ENCODE measurements at regions not wholly inside any gene's neighbourhood (a gene's known extent, or its start where the extent isn't known, plus 50 kb on each side); places are given as distances from the start of the nearest gene placed in this dataset.

DNA sequence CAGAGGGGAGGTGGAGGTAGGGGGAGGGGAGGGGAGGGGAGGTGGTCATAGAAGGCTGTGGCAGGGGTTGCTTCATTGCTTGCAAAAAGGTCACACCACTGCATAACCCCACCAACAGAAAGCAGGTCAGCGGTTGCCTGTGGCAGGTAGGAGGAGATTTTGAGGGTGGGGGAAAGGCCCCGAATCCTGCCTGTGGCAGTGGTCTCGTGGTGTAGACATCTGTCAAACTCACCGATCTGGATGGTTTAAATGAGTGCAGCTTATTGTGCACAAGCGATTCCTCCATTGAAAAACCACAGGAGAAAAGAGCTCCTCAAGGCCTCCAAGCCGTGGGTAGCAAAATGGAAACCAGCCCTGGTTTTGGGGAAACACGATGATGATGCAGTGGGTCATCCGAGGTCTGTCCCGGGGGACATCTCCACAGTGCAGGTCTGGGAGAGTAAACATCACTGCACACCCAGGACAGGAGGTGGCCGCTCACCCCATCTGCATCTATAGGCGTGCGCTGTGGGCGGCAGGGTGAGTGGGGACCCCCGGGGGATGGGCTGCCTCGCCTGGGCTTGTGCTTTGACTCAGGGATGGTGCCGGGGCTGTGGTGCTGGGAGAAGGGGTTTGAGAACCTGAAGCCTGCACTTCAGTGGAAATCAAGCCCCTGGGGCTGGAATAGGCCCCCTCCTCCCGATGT, 112.3 kb downstream of the CRYAA start:
- TF ChIP-seq, protein P1, sequence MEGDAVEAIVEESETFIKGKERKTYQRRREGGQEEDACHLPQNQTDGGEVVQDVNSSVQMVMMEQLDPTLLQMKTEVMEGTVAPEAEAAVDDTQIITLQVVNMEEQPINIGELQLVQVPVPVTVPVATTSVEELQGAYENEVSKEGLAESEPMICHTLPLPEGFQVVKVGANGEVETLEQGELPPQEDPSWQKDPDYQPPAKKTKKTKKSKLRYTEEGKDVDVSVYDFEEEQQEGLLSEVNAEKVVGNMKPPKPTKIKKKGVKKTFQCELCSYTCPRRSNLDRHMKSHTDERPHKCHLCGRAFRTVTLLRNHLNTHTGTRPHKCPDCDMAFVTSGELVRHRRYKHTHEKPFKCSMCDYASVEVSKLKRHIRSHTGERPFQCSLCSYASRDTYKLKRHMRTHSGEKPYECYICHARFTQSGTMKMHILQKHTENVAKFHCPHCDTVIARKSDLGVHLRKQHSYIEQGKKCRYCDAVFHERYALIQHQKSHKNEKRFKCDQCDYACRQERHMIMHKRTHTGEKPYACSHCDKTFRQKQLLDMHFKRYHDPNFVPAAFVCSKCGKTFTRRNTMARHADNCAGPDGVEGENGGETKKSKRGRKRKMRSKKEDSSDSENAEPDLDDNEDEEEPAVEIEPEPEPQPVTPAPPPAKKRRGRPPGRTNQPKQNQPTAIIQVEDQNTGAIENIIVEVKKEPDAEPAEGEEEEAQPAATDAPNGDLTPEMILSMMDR (IDR thresholded peaks at IDR 0.05) = no peak
- TF ChIP-seq POLR2A (IDR thresholded peaks at IDR 0.05) = no peak
